H9 (cell line): ENCODE measurements at regions not wholly inside any gene's neighbourhood (a gene's known extent, or its start where the extent isn't known, plus 50 kb on each side); places are given as distances from the start of the nearest gene placed in this dataset.

ENCODE experiments used
- DNase-seq: peaks from one replicate; pipeline ENCODE4 v3.0.0-alpha.2; 2017
- H2AFZ ChIP-seq: one replicate; pipeline ENCODE4 v1.6.1; 2013; ENCODE audit warnings: mild to moderate bottlenecking, low read length, control low read depth, moderate library complexity
- H2AK5ac ChIP-seq: 2 replicates; pipeline ENCODE4 v1.6.1; 2013; ENCODE audit warnings: low read length, control low read depth, mixed read lengths; ENCODE audit not compliant: insufficient read length
- H2BK120ac ChIP-seq: one replicate; pipeline ENCODE4 v1.6.1; 2013; ENCODE audit warnings: low read depth, mild to moderate bottlenecking, low read length, control low read depth, inconsistent platforms; ENCODE audit not compliant: poor library complexity, severe bottlenecking
- H2BK12ac ChIP-seq: 2 replicates; pipeline ENCODE4 v1.6.1; 2013; ENCODE audit warnings: low read length, control low read depth, mixed read lengths, low read depth; ENCODE audit not compliant: insufficient read length
- H2BK15ac ChIP-seq: 2 replicates; pipeline ENCODE4 v1.6.1; 2013; ENCODE audit warnings: low read depth, low read length, control low read depth
- H2BK20ac ChIP-seq: one replicate; pipeline ENCODE4 v1.6.1; 2013; ENCODE audit warnings: low read depth, mild to moderate bottlenecking, low read length, control low read depth, inconsistent platforms; ENCODE audit not compliant: poor library complexity, severe bottlenecking
- H2BK5ac ChIP-seq: 2 replicates; pipeline ENCODE4 v1.6.1; 2013; ENCODE audit warnings: low read length, control low read depth, mixed read lengths; ENCODE audit not compliant: insufficient read length
- H3K14ac ChIP-seq: 2 replicates; pipeline ENCODE4 v1.6.1; 2013; ENCODE audit warnings: low read length, control low read depth; ENCODE audit not compliant: insufficient read depth
- H3K18ac ChIP-seq: 2 replicates; pipeline ENCODE4 v1.6.1; 2013; ENCODE audit warnings: low read depth, mild to moderate bottlenecking, mixed read lengths, low read length, control low read depth; ENCODE audit not compliant: insufficient read length
- H3K23ac ChIP-seq: 2 replicates; pipeline ENCODE4 v1.6.1; 2013; ENCODE audit warnings: low read length, control low read depth, mixed read lengths, low read depth; ENCODE audit not compliant: insufficient read length
- H3K23me2 ChIP-seq: 2 replicates; pipeline ENCODE4 v1.6.1; 2013; ENCODE audit warnings: low read depth, mild to moderate bottlenecking, mixed read lengths, low read length, control low read depth; ENCODE audit not compliant: insufficient read length, poor library complexity, severe bottlenecking
- H3K27ac ChIP-seq: 2 replicates; pipeline ENCODE4 v1.5.1; 2013; ENCODE audit warnings: low read length, control low read depth, mixed read lengths, low read depth; ENCODE audit not compliant: insufficient read length
- H3K27me3 ChIP-seq: 2 replicates; pipeline ENCODE4 v1.6.1; 2013; ENCODE audit warnings: low read length, control low read depth, inconsistent platforms; ENCODE audit not compliant: insufficient read depth
- H3K4ac ChIP-seq: 2 replicates; pipeline ENCODE4 v1.6.1; 2013; ENCODE audit warnings: low read depth, mild to moderate bottlenecking, control low read depth, inconsistent platforms, low read length, moderate library complexity
- H3K4me1 ChIP-seq: 2 replicates; pipeline ENCODE4 v1.6.1; 2013; ENCODE audit warnings: low read length, control low read depth, inconsistent platforms; ENCODE audit not compliant: insufficient read depth
- H3K4me2 ChIP-seq: 2 replicates; pipeline ENCODE4 v1.6.1; 2013; ENCODE audit warnings: low read length, control low read depth, mixed read lengths; ENCODE audit not compliant: insufficient read length, insufficient read depth
- H3K56ac ChIP-seq: 2 replicates; pipeline ENCODE4 v1.6.1; 2013; ENCODE audit warnings: low read depth, mild to moderate bottlenecking, mixed read lengths, low read length, control low read depth; ENCODE audit not compliant: insufficient read length
- H3K79me1 ChIP-seq: 2 replicates; pipeline ENCODE4 v1.6.1; 2013; ENCODE audit warnings: low read depth, mild to moderate bottlenecking, moderate library complexity, low read length, control low read depth, inconsistent platforms; ENCODE audit not compliant: insufficient read depth, poor library complexity, severe bottlenecking
- H3K79me2 ChIP-seq: 2 replicates; pipeline ENCODE4 v1.6.1; 2013; ENCODE audit warnings: low read length, control low read depth, inconsistent platforms; ENCODE audit not compliant: insufficient read depth
- H3K9ac ChIP-seq: 2 replicates; pipeline ENCODE4 v1.6.1; 2013; ENCODE audit warnings: low read length, control low read depth, mixed read lengths; ENCODE audit not compliant: insufficient read length; ENCODE audit errors: extremely low read depth
- H3K9me3 ChIP-seq: one replicate; pipeline ENCODE4 v1.6.1; 2013; ENCODE audit warnings: low read depth, low read length, inconsistent platforms; ENCODE audit not compliant: control insufficient read depth
- H3T11ph ChIP-seq: one replicate; pipeline ENCODE4 v1.6.1; 2013; ENCODE audit warnings: mild to moderate bottlenecking, low read length, control low read depth, inconsistent platforms
- H4K20me1 ChIP-seq: one replicate; pipeline ENCODE4 v1.6.1; 2013; ENCODE audit not compliant: control insufficient read depth, insufficient read length, insufficient read depth
- H4K5ac ChIP-seq: 2 replicates; pipeline ENCODE4 v1.6.1; 2013; ENCODE audit warnings: low read depth, mild to moderate bottlenecking, mixed read lengths, low read length, control low read depth; ENCODE audit not compliant: insufficient read length
- H4K8ac ChIP-seq: replicated peaks from 2 replicates; pipeline ENCODE4 v1.6.1; 2013; ENCODE audit warnings: low read length, control low read depth, mixed read lengths, low read depth; ENCODE audit not compliant: insufficient read length
- H4K91ac ChIP-seq: 2 replicates; pipeline ENCODE4 v1.6.1; 2013; ENCODE audit warnings: low read depth, mild to moderate bottlenecking, moderate library complexity, mixed read lengths, low read length, control low read depth; ENCODE audit not compliant: insufficient read length
- H3K27ac Mint-ChIP-seq, 3 experiments: 2 replicates in 2 of 3; 3 replicates in 1 of 3; pipeline ENCODE4 v1.8.0; 2020 to 2021; ENCODE audit warnings: mixed read lengths in 3 of 3, mild to moderate bottlenecking in 1 of 3, moderate library complexity in 1 of 3
- H3K27me3 Mint-ChIP-seq: 2 replicates; pipeline ENCODE4 v1.8.0; 2021; ENCODE audit warnings: low read depth, mild to moderate bottlenecking, moderate library complexity, mixed read lengths
- H3K36me3 Mint-ChIP-seq, 3 experiments: 2 replicates in 2 of 3; 3 replicates in 1 of 3; pipeline ENCODE4 v1.8.0; 2020 to 2021; ENCODE audit warnings: low read depth in 3 of 3, mixed read lengths in 3 of 3; ENCODE audit not compliant: insufficient read depth in 1 of 3
- H3K4me1 Mint-ChIP-seq, 2 experiments: 2 replicates each; pipeline ENCODE4 v1.8.0; 2020; ENCODE audit warnings: mixed read lengths in 2 of 2
- H3K4me3 Mint-ChIP-seq, 2 experiments: 2 replicates in 1 of 2; 3 replicates in 1 of 2; pipeline ENCODE4 v1.8.0; 2020 to 2021; ENCODE audit warnings: mild to moderate bottlenecking in 2 of 2, mixed read lengths in 2 of 2, moderate library complexity in 1 of 2
- H3K9me3 Mint-ChIP-seq, 2 experiments: 2 replicates in 1 of 2; 3 replicates in 1 of 2; pipeline ENCODE4 v1.8.0; 2020; ENCODE audit warnings: mild to moderate bottlenecking in 2 of 2, mixed read lengths in 2 of 2, moderate library complexity in 1 of 2
- WGBS: extraction: QIAGEN DNeasy Blood & Tissue Kit; methylation state at CpG from one replicate; pipeline ENCODE4 v1.1.7; 2013; ENCODE audit warnings: missing lambda C conversion rate, low lambda C conversion rate, mixed read lengths; ENCODE audit not compliant: insufficient read length; ENCODE audit errors: extremely low coverage; 5-methylcytosine and 5-hydroxymethylcytosine counted together
- TF ChIP-seq, protein P1 (sequence below): fragments of 200-600 bp; sonication (generic); conservative IDR thresholded peaks from 3 replicates; pipeline ENCODE4 v1.8.0; 2021; ENCODE audit warnings: antibody characterized with exemption, mild to moderate bottlenecking

DNA sequence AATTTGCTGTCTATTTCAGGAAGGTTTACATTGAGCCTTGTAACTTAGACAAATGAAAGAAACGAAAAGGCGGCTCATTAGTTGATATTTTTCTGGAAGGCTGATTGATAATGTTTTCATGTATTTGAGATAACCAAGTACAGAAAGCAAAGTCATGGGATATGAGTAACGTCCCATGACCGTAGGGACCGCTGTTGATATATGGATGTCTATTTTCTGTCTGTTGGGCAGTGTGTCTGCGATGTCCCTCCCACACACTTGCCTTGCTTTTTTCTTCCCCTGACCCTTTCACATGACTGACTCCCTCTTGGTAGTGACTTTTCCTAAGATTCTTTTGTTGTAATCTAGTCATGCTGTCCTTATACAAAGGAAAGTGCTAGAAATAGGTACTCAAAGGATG lies 57.0 kb upstream of the GPR158 start:
- Histone ChIP-seq H2BK20ac (no peak overlapping the region), H3K79me2 (no peaks in the 10 kb centered on the region), H3K18ac (no peak overlapping the region), H4K5ac (no peak overlapping the region), H3K9me3 (no peaks in the 10 kb centered on the region), H3T11ph (no peak overlapping the region), H3K23ac (no peak overlapping the region), H3K27ac (no peak overlapping the region), H4K8ac (no peak overlapping the region), H2BK15ac (no peak overlapping the region), H2BK5ac (no peak overlapping the region), H3K79me1 (no peaks in the 10 kb centered on the region), H3K27me3 (no peaks in the 10 kb centered on the region), H3K4me1 (no peaks in the 10 kb centered on the region), H2BK120ac (no peak overlapping the region), H4K91ac (no peak overlapping the region), H2AK5ac (no peak overlapping the region), H3K23me2 (no peaks in the 10 kb centered on the region), H3K56ac (no peak overlapping the region), H2BK12ac (no peak overlapping the region), H3K9ac (no peak overlapping the region), H3K14ac (no peak overlapping the region), H4K20me1 (no peaks in the 10 kb centered on the region), H3K4me2 (no peak overlapping the region), H2AFZ (no peak overlapping the region), H3K4ac (no peak overlapping the region)
- no peak overlapping the region for H3K4me3 Mint-ChIP-seq
- TF ChIP-seq, protein P1, sequence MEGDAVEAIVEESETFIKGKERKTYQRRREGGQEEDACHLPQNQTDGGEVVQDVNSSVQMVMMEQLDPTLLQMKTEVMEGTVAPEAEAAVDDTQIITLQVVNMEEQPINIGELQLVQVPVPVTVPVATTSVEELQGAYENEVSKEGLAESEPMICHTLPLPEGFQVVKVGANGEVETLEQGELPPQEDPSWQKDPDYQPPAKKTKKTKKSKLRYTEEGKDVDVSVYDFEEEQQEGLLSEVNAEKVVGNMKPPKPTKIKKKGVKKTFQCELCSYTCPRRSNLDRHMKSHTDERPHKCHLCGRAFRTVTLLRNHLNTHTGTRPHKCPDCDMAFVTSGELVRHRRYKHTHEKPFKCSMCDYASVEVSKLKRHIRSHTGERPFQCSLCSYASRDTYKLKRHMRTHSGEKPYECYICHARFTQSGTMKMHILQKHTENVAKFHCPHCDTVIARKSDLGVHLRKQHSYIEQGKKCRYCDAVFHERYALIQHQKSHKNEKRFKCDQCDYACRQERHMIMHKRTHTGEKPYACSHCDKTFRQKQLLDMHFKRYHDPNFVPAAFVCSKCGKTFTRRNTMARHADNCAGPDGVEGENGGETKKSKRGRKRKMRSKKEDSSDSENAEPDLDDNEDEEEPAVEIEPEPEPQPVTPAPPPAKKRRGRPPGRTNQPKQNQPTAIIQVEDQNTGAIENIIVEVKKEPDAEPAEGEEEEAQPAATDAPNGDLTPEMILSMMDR = no peak
- no CpG with 5 or more reads among the region's 6 CpGs for WGBS
- H3K4me1 Mint-ChIP-seq = peaks cover 16 to 30% of the 10 kb centered on the region in 2 experiments
- H3K36me3 Mint-ChIP-seq = peaks cover 0 to 3% (median 2%) of the 10 kb centered on the region in 3 experiments; a peak in 3 of 7 replicates
- no peak for DNase-seq
- no peak overlapping the region for H3K27ac Mint-ChIP-seq
- H3K27me3 Mint-ChIP-seq = peaks cover 2% of the 10 kb centered on the region
- H3K9me3 Mint-ChIP-seq = peaks cover 0 to 11% of the 10 kb centered on the region in 2 experiments; a peak in 4 of 5 replicates
